ENCODE measurements at regions not wholly inside any gene's neighbourhood (a gene's known extent, or its start where the extent isn't known, plus 50 kb on each side); places are given as distances from the start of the nearest gene placed in this dataset.

DNA sequence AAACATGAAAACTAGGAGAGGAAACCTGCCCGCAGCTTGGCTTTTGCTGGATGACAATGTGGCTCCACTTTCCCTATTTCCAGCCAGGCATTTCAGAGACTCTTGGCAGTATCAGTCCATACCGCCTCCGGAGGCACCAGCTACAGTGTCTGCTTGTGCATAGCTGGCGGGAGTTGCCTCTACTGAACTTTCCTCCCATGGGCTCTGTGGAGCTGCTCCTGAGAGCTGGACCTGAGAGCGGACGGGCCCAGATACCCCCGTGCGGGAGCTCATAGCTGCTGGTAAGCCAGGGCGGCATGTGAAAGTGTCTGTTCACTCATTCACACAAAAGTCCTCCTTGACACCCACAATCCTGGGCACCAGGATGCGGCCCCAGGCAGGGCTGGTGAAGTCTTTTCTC is 130.3 kb upstream of the PMEPA1 start:
- ATAC-seq (ENCODE audit: low read depth in 2 of 2): no peak
- no peaks in the 10 kb centered on the region for H3K9me3 ChIP-seq (ENCODE audit: control insufficient read depth in 2 of 2, low read length in 2 of 2)
- Mint-ChIP-seq H3K27ac (no peak overlapping the region), H3K9me3 (peaks cover 0 to 3% (median 0%) of the 10 kb centered on the region in 7 donors), H3K27me3 (peaks cover 6% of the 10 kb centered on the region), H3K4me1 (no peaks in the 10 kb centered on the region), H3K4me3 (no peak overlapping the region), H3K36me3 (no peaks in the 10 kb centered on the region)
- H3K36me3 ChIP-seq (ENCODE audit: control insufficient read depth, insufficient read depth, low read length): no peaks in the 10 kb centered on the region
- no peak overlapping the region for H3K4me3 ChIP-seq (ENCODE audit: low read depth, low read length)
- H3K4me1 ChIP-seq (ENCODE audit: control insufficient read depth, insufficient read depth, low read length, poor library complexity, severe bottlenecking): no peaks in the 10 kb centered on the region
- H3K27ac ChIP-seq (ENCODE audit: insufficient read depth, low read length, poor library complexity, severe bottlenecking): no peak overlapping the region
- H3K27me3 ChIP-seq (ENCODE audit: control insufficient read depth, insufficient read depth, low read length): no peaks in the 10 kb centered on the region
- DNase-seq: no peak

GRCh38 chr20:57838670-57839151 is 128.9 kb upstream of the PMEPA1 start:
- H3K4me3 ChIP-seq (ENCODE audit: low read depth, low read length): no peak overlapping the region
- H3K27me3 ChIP-seq (ENCODE audit: control insufficient read depth, insufficient read depth, low read length): no peaks in the 10 kb centered on the region
- Mint-ChIP-seq H3K36me3 (no peaks in the 10 kb centered on the region), H3K4me3 (no peak overlapping the region), H3K9me3 (peaks cover 0 to 3% (median 0%) of the 10 kb centered on the region in 7 donors), H3K27ac (no peak overlapping the region), H3K4me1 (no peaks in the 10 kb centered on the region), H3K27me3 (peaks cover 5% of the 10 kb centered on the region)
- ATAC-seq (ENCODE audit: low read depth in 2 of 2) (no peak), DNase-seq (no peak)
- H3K36me3 ChIP-seq (ENCODE audit: control insufficient read depth, insufficient read depth, low read length): no peaks in the 10 kb centered on the region
- H3K9me3 ChIP-seq (ENCODE audit: control insufficient read depth in 2 of 2, low read length in 2 of 2): no peaks in the 10 kb centered on the region
- no peaks in the 10 kb centered on the region for H3K4me1 ChIP-seq (ENCODE audit: control insufficient read depth, insufficient read depth, low read length, poor library complexity, severe bottlenecking)
- no peak overlapping the region for H3K27ac ChIP-seq (ENCODE audit: insufficient read depth, low read length, poor library complexity, severe bottlenecking)

GRCh38 chr20:57837208-57838035 is 127.6 kb upstream of the PMEPA1 start:
- H3K27ac Mint-ChIP-seq: no peak overlapping the region
- Histone ChIP-seq H3K36me3 (ENCODE audit: control insufficient read depth, insufficient read depth, low read length) (no peaks in the 10 kb centered on the region), H3K4me1 (ENCODE audit: control insufficient read depth, insufficient read depth, low read length, poor library complexity, severe bottlenecking) (no peaks in the 10 kb centered on the region), H3K27me3 (ENCODE audit: control insufficient read depth, insufficient read depth, low read length) (no peaks in the 10 kb centered on the region), H3K4me3 (ENCODE audit: low read depth, low read length) (no peak overlapping the region), H3K27ac (ENCODE audit: insufficient read depth, low read length, poor library complexity, severe bottlenecking) (no peak overlapping the region), H3K9me3 (ENCODE audit: control insufficient read depth in 2 of 2, low read length in 2 of 2) (no peaks in the 10 kb centered on the region)
- no peak for DNase-seq
- H3K9me3 Mint-ChIP-seq: no peaks in the 10 kb centered on the region
- no peak for ATAC-seq (ENCODE audit: low read depth in 2 of 2)
- peaks cover 5% of the 10 kb centered on the region for H3K27me3 Mint-ChIP-seq
- H3K4me1 Mint-ChIP-seq: no peaks in the 10 kb centered on the region
- H3K36me3 Mint-ChIP-seq: no peaks in the 10 kb centered on the region
- H3K4me3 Mint-ChIP-seq: no peak overlapping the region

DNA sequence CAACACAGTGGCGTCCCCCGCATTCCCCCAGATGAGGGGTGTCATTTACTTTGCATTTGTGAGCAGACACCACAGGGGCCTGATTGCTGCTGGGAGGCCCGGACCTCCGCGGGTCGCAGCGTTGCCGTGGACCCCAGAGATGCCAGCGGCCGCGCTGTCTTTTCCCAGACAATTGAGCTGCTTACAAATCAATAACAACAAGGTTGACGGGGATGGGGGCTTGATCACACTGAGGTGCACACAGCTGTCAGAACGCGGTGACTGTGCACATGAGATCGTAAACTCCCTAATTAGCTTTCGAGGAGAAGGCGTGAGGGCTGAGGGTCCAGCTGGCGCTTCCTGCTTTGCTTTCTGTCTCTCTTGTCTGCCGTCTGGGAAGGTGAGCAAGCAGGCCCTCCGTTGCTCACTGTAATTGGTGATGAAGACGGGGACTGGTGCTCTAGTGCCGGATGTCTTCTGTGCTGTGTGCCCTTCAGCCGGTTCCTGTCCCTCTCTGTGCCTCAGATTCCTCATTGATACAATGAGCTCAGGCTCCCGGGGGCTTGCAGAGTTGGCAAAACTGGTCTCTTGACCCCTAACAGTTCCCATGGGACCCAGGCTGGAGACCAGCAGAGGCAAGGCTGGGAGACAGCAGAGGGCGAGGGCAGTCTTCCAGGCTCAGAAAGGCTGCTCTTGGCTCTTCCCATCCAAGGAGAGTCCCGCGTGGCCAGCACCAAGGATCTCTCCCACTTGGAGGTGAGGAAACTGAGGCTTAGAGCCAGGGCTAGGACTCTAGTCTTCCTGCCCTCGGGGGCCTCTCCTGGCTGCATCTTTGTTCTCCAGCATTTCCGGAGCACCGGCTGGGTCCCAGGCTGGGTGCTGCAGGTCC is 126.0 kb upstream of the PMEPA1 start:
- DNase-seq (no peak), ATAC-seq (ENCODE audit: low read depth in 2 of 2) (no peak)
- H3K9me3 ChIP-seq (ENCODE audit: control insufficient read depth in 2 of 2, low read length in 2 of 2): no peaks in the 10 kb centered on the region
- H3K27ac Mint-ChIP-seq: no peak overlapping the region
- H3K9me3 Mint-ChIP-seq: no peaks in the 10 kb centered on the region
- no peak overlapping the region for H3K4me3 ChIP-seq (ENCODE audit: low read depth, low read length)
- H3K27me3 ChIP-seq (ENCODE audit: control insufficient read depth, insufficient read depth, low read length): no peaks in the 10 kb centered on the region
- H3K36me3 Mint-ChIP-seq: no peaks in the 10 kb centered on the region
- H3K4me3 Mint-ChIP-seq: no peak overlapping the region
- H3K27me3 Mint-ChIP-seq: peaks cover 5% of the 10 kb centered on the region
- H3K4me1 Mint-ChIP-seq: no peaks in the 10 kb centered on the region
- no peaks in the 10 kb centered on the region for H3K36me3 ChIP-seq (ENCODE audit: control insufficient read depth, insufficient read depth, low read length)
- H3K4me1 ChIP-seq (ENCODE audit: control insufficient read depth, insufficient read depth, low read length, poor library complexity, severe bottlenecking): no peaks in the 10 kb centered on the region
- no peak overlapping the region for H3K27ac ChIP-seq (ENCODE audit: insufficient read depth, low read length, poor library complexity, severe bottlenecking)

GRCh38 chr20:57835074-57835452 is 125.2 kb upstream of the PMEPA1 start:
- no peaks in the 10 kb centered on the region for H3K36me3 ChIP-seq (ENCODE audit: control insufficient read depth, insufficient read depth, low read length)
- no peak overlapping the region for H3K27ac ChIP-seq (ENCODE audit: insufficient read depth, low read length, poor library complexity, severe bottlenecking)
- ATAC-seq (ENCODE audit: low read depth in 2 of 2): no peak
- H3K9me3 ChIP-seq (ENCODE audit: control insufficient read depth in 2 of 2, low read length in 2 of 2): no peaks in the 10 kb centered on the region
- no peaks in the 10 kb centered on the region for H3K27me3 ChIP-seq (ENCODE audit: control insufficient read depth, insufficient read depth, low read length)
- no peak overlapping the region for H3K4me3 Mint-ChIP-seq
- no peaks in the 10 kb centered on the region for H3K9me3 Mint-ChIP-seq
- H3K36me3 Mint-ChIP-seq: no peaks in the 10 kb centered on the region
- DNase-seq: no peak
- H3K27ac Mint-ChIP-seq: peak overlapping the region in 1 of 3 donors; percentile 49
- H3K4me1 ChIP-seq (ENCODE audit: control insufficient read depth, insufficient read depth, low read length, poor library complexity, severe bottlenecking): no peaks in the 10 kb centered on the region
- H3K27me3 Mint-ChIP-seq: peaks cover 5% of the 10 kb centered on the region
- no peaks in the 10 kb centered on the region for H3K4me1 Mint-ChIP-seq
- H3K4me3 ChIP-seq (ENCODE audit: low read depth, low read length): no peak overlapping the region

DNA sequence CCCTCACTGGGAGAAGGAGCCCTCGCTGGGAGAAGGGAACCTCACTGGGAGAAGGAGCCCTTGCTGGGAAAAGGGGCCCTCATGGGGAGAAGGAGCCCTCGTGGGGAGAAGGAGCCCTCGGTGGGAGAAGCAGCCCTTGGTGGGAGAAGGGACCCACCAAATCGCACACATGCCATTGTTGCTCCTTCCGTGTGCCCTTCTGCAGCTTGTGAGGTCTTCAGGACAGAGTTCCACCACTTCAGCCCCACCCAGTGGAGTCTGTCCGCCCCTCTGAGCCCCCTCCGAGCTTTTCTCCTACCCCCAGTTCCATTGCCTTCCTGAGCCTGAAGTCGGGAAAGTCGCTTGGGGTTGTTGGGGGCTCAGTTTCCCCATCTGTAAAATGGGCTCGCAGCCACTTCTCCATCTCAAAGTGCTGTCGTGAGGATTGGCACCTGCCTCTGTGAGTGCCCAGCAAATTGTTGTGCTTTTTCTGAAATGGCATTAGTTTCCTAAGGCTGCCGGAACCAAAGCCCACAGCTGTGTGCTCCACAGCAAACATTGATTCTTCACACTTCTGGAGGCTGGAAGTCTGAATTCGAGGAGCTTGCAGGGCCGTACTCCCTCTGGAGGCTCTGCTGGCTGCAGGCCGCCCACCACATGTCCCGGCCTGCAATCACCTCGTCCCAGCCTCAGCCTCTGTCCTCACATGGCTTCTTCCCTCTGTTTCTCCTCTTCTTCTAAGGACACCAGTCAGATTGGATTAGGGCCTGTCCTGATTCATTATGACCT is 124.7 kb upstream of the PMEPA1 start:
- Mint-ChIP-seq H3K9me3 (no peaks in the 10 kb centered on the region), H3K27ac (peak overlapping the region in 1 of 3 donors; percentile 49), H3K4me3 (no peak overlapping the region), H3K4me1 (no peaks in the 10 kb centered on the region), H3K36me3 (no peaks in the 10 kb centered on the region), H3K27me3 (peaks cover 5% of the 10 kb centered on the region)
- Histone ChIP-seq H3K9me3 (ENCODE audit: control insufficient read depth in 2 of 2, low read length in 2 of 2) (no peaks in the 10 kb centered on the region), H3K4me3 (ENCODE audit: low read depth, low read length) (no peak overlapping the region), H3K36me3 (ENCODE audit: control insufficient read depth, insufficient read depth, low read length) (no peaks in the 10 kb centered on the region), H3K27ac (ENCODE audit: insufficient read depth, low read length, poor library complexity, severe bottlenecking) (no peak overlapping the region), H3K27me3 (ENCODE audit: control insufficient read depth, insufficient read depth, low read length) (no peaks in the 10 kb centered on the region), H3K4me1 (ENCODE audit: control insufficient read depth, insufficient read depth, low read length, poor library complexity, severe bottlenecking) (no peaks in the 10 kb centered on the region)
- no peak for DNase-seq
- ATAC-seq (ENCODE audit: low read depth in 2 of 2): no peak

DNA sequence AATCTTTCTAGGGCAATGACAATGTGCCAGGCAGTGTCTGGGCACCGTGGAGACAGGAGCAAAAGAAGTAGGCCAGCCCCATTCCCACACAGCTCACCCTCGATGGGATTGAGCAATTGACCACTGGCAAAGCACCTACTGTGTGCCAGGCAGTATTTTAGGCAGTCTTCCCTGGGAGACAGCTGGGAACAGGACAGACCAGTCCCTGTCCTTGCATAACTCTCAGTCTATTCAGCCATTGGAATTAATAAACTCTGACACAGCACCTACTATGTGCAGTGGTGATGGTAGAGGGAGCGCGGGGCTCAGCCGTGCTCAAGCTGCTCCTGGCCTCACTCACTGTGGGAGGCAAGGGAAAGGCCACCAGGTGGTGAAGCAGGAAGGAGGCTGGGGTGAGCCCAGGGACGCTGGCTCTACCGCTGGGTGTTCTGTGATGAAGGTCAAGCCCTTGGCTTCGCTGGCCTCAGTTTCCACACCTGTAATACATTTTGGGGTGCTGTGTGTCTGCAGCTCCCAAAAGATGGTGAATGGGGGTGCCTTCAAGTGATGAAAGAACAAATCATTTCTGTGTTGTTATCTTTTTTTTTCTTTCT is 122.3 kb upstream of the PMEPA1 start:
- ATAC-seq (ENCODE audit: low read depth in 2 of 2) (no peak), DNase-seq (no peak)
- Mint-ChIP-seq H3K27ac (no peak overlapping the region), H3K9me3 (no peaks in the 10 kb centered on the region), H3K4me3 (no peak overlapping the region), H3K27me3 (peaks cover 4% of the 10 kb centered on the region), H3K4me1 (no peaks in the 10 kb centered on the region), H3K36me3 (no peaks in the 10 kb centered on the region)
- H3K4me3 ChIP-seq (ENCODE audit: low read depth, low read length): no peak overlapping the region
- H3K9me3 ChIP-seq (ENCODE audit: control insufficient read depth in 2 of 2, low read length in 2 of 2): no peaks in the 10 kb centered on the region
- no peaks in the 10 kb centered on the region for H3K4me1 ChIP-seq (ENCODE audit: control insufficient read depth, insufficient read depth, low read length, poor library complexity, severe bottlenecking)
- no peaks in the 10 kb centered on the region for H3K36me3 ChIP-seq (ENCODE audit: control insufficient read depth, insufficient read depth, low read length)
- H3K27me3 ChIP-seq (ENCODE audit: control insufficient read depth, insufficient read depth, low read length): no peaks in the 10 kb centered on the region
- no peak overlapping the region for H3K27ac ChIP-seq (ENCODE audit: insufficient read depth, low read length, poor library complexity, severe bottlenecking)

All from CD4-positive, CD25-positive, alpha-beta regulatory T cell (primary cell).